Retinal pigment epithelial cell (primary cell): ENCODE measurements at regions not wholly inside any gene's neighbourhood (a gene's known extent, or its start where the extent isn't known, plus 50 kb on each side); places are given as distances from the start of the nearest gene placed in this dataset.

ENCODE experiments used
- DNase-seq: peaks from one replicate; pipeline ENCODE4 v3.0.0-alpha.2; 2010; ENCODE audit warnings: low read depth
- H3K4me3 ChIP-seq: 2 replicates; pipeline ENCODE4 v1.5.1; 2011; ENCODE audit warnings: mild to moderate bottlenecking, low read length, control low read depth, moderate library complexity
- CTCF ChIP-seq: conservative IDR thresholded peaks from 2 replicates; pipeline ENCODE4 v1.5.1; 2011; ENCODE audit warnings: low read depth, low read length, control low read depth, inconsistent platforms

- no peak for DNase-seq
- no peak for TF ChIP-seq CTCF
- H3K4me3 ChIP-seq: no peak overlapping the region
Observed at GRCh38 chr6:88520017-88520338, 353.8 kb upstream of the CNR1 start.

GRCh38 chr6:88519301-88520016 is 353.3 kb upstream of the CNR1 start:
- no peak overlapping the region for H3K4me3 ChIP-seq
- TF ChIP-seq CTCF: no peak
- DNase-seq: no peak

DNA sequence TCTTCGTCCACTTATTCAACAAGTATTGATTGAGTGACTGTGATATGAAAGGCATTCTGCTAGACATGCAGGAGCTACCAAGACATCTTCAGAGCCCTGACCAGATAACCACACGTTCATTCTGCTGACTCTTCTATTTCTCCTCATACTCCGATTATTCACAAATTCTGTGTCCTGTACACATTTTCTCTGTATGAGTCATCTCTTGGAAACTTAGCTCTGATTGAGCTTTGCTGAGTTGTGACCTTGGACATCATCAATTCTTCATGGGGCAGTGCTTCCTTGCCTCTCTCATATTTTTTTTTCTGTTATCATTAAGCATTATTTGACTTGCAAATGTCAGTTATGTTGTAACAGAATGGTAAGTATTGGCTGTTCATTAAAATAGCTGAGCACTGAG is 351.6 kb upstream of the CNR1 start:
- H3K4me3 ChIP-seq: no peak overlapping the region
- DNase-seq: no peak
- TF ChIP-seq CTCF: no peak

DNA sequence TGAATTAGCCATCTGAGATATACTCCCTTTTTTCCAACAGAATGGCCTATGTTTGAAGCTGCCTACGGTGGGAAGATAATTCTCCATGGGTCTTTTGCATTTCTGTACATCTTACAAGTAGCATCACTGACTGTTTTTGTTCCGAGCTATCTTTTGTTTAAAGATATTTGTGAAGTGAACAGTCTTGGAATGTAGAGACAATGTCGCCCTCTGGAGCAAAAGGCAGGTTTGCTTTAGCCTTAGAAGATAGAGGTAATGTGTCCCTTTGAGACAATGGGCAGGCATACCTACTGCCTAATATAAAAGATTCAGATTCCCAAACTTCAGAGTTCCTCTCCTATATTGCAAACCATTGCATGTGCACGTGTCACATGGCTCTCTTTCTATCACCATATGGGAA is 347.8 kb upstream of the CNR1 start:
- TF ChIP-seq CTCF: no peak
- H3K4me3 ChIP-seq: no peak overlapping the region

DNA sequence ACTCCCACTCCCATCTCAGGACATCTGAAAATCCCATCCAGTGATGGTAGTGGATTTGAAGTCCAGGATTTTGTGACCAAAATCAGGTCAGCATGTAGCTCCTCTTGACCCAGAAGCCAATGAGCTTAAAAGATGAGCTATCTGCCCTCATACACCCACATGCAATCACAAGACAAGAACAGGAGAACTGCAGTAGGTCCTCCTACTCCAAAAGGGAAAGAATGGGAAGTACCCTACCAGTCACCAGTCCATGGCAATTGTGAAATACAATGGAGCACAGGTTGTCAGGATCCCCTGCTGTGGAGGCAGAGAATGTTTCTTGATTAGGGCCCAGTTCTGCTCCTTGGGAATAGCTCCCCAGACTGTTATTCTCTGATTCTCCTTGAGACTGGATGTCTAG is 347.3 kb upstream of the CNR1 start:
- DNase-seq: no peak
- H3K4me3 ChIP-seq: no peak overlapping the region
- no peak for TF ChIP-seq CTCF

More for the DNA sequence above, 347.8 kb upstream of the CNR1 start:
- no peak for DNase-seq

DNA sequence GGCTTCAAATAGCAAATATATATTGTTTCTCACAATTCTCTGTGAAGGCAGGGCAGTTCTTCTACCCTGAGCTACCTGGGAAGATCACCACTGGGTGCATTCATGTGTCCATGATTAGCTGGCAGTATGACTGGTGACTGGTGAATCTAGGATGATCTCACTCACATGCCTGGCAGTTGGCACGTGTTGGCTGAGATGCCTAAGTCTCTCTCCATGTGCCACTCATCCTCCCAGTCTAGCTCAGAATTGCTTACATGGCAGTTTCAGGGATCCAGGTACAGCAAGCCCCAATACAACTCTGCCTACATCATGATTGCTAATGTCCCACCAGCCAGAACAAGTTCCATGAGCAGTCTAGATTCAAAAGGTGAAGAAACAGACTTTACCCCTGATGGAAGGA is 346.8 kb upstream of the CNR1 start:
- H3K4me3 ChIP-seq: no peak overlapping the region
- DNase-seq: no peak
- TF ChIP-seq CTCF: no peak

DNA sequence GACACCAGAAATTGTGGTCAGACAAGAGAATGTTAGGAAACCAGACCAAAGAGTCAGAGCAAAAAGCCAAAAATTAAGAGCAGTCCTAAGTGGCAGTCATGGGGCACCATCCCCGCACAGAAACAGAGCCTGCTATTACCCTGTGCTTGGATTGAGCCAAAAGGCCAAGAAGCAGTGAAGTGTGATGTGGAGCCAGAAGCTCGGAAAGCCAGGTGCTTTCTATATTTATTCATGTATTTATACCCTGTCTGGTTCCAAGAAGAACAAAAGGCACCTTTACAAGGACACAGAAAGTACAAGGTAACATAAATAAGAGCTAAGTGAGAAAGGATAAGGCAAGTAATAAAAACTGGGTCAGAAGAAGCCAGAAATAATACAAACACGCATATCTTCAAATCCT is 336.2 kb upstream of the CNR1 start:
- no peak for DNase-seq
- no peak overlapping the region for H3K4me3 ChIP-seq
- no peak for TF ChIP-seq CTCF
